HepG2 (cell line): ENCODE measurements at regions not wholly inside any gene's neighbourhood (a gene's known extent, or its start where the extent isn't known, plus 50 kb on each side); places are given as distances from the start of the nearest gene placed in this dataset.

Experiments
- CBFB ChIP-seq: sonication (generic); formaldehyde crosslinking; IDR thresholded peaks from 2 replicates; pipeline ENCODE4 v1.4.0; 2020; ENCODE audit warnings: missing genetic modification reagents
- CHD2 ChIP-seq: IDR thresholded peaks from 2 replicates; pipeline ENCODE4 v1.6.1; 2011; ENCODE audit warnings: low read depth, low read length, improper control_type of control experiment
- GPN1 ChIP-seq: sonication (generic); formaldehyde crosslinking; IDR thresholded peaks from 2 replicates; pipeline ENCODE4 v1.5.1; 2020; ENCODE audit warnings: missing genetic modification reagents, borderline replicate concordance
- HHEX ChIP-seq: IDR thresholded peaks from 2 replicates; pipeline ENCODE4 v1.6.1; 2016; ENCODE audit warnings: control low read depth
- KDM1A ChIP-seq: IDR thresholded peaks from 2 replicates; pipeline ENCODE4 v1.6.1; 2016; ENCODE audit warnings: missing compliant biosample characterization
- KMT2A ChIP-seq: sonication (generic); formaldehyde crosslinking; IDR thresholded peaks from 2 replicates; pipeline ENCODE4 v1.4.0; 2020; ENCODE audit warnings: missing genetic modification reagents
- NFIC ChIP-seq: IDR thresholded peaks from 2 replicates; pipeline ENCODE4 v1.6.1; 2012; ENCODE audit warnings: mild to moderate bottlenecking, low read length, inconsistent platforms
- PAX8 ChIP-seq: sonication (generic); formaldehyde crosslinking; IDR thresholded peaks from 2 replicates; pipeline ENCODE4 v1.8.0; 2022; ENCODE audit warnings: mild to moderate bottlenecking, missing genetic modification reagents, borderline replicate concordance
- SCMH1 ChIP-seq: sonication (generic); formaldehyde crosslinking; IDR thresholded peaks from 2 replicates; pipeline ENCODE4 v1.9.0; 2021; ENCODE audit warnings: missing genetic modification reagents, mild to moderate bottlenecking, borderline replicate concordance
- SP2 ChIP-seq: sonication (generic); formaldehyde crosslinking; IDR thresholded peaks from 2 replicates; pipeline ENCODE4 v1.5.1; 2020; ENCODE audit warnings: mild to moderate bottlenecking, missing genetic modification reagents
- THYN1 ChIP-seq: sonication (generic); formaldehyde crosslinking; IDR thresholded peaks from 2 replicates; pipeline ENCODE4 v1.8.1; 2023; ENCODE audit warnings: low read depth, mild to moderate bottlenecking, moderate library complexity, missing genetic modification reagents, borderline replicate concordance
- ZFP1 ChIP-seq: IDR thresholded peaks from 2 replicates; pipeline ENCODE4 v1.6.1; 2016
- ZNF260 ChIP-seq: sonication (generic); formaldehyde crosslinking; IDR thresholded peaks from 2 replicates; pipeline ENCODE4 v1.4.0; 2020; ENCODE audit warnings: missing genetic modification reagents, low read depth, mild to moderate bottlenecking, borderline replicate concordance
- ZNF3 ChIP-seq: IDR thresholded peaks from 2 replicates; pipeline ENCODE4 v1.7.0; 2017; ENCODE audit warnings: inconsistent platforms
- ZNF451 ChIP-seq: sonication (generic); formaldehyde crosslinking; IDR thresholded peaks from 2 replicates; pipeline ENCODE4 v1.5.0; 2020; ENCODE audit warnings: mild to moderate bottlenecking, missing genetic modification reagents
- ZNF501 ChIP-seq: sonication (generic); formaldehyde crosslinking; IDR thresholded peaks from 2 replicates; pipeline ENCODE4 v1.5.1; 2020; ENCODE audit warnings: mild to moderate bottlenecking, moderate library complexity, missing genetic modification reagents
- ZNF577 ChIP-seq: sonication (generic); formaldehyde crosslinking; IDR thresholded peaks from 2 replicates; pipeline ENCODE4 v1.4.0; 2020; ENCODE audit warnings: mild to moderate bottlenecking, low read depth, missing genetic modification reagents, borderline replicate concordance
- ZNF678 ChIP-seq: sonication (generic); formaldehyde crosslinking; IDR thresholded peaks from 2 replicates; pipeline ENCODE4 v1.4.0; 2020; ENCODE audit warnings: mild to moderate bottlenecking, missing genetic modification reagents
- ZNF710 ChIP-seq: sonication (generic); formaldehyde crosslinking; IDR thresholded peaks from 2 replicates; pipeline ENCODE4 v1.5.0; 2020; ENCODE audit warnings: mild to moderate bottlenecking, missing genetic modification reagents, borderline replicate concordance
- ZNF713 ChIP-seq: sonication (generic); formaldehyde crosslinking; IDR thresholded peaks from 2 replicates; pipeline ENCODE4 v1.4.0; 2020; ENCODE audit warnings: mild to moderate bottlenecking, missing genetic modification reagents
- ZNF792 ChIP-seq: IDR thresholded peaks from 2 replicates; pipeline ENCODE4 v1.6.1; 2016
- TF ChIP-seq, protein P1 (sequence below): sonication (generic); formaldehyde crosslinking; conservative IDR thresholded peaks from 2 replicates; pipeline ENCODE4 v1.4.0; 2020; ENCODE audit warnings: missing genetic modification reagents
- TF ChIP-seq, protein P2 (sequence below): sonication (generic); formaldehyde crosslinking; IDR thresholded peaks from 2 replicates; pipeline ENCODE4 v1.5.0; 2020; ENCODE audit warnings: missing genetic modification reagents
- TF ChIP-seq, protein P3 (sequence below): sonication (generic); formaldehyde crosslinking; IDR thresholded peaks from 2 replicates; pipeline ENCODE4 v1.4.0; 2020; ENCODE audit warnings: missing genetic modification reagents, borderline replicate concordance

GRCh38 chr2:12456293-12457106 is 260.2 kb upstream of the TRIB2 start (continued):
- TF ChIP-seq ZNF710 (CRISPR knock-in tag) (peak; percentile 78; the same call in 1 of the 2 replicates), ZNF260 (no peak), NFIC (peak; percentile 59; the same call in 1 of the 2 replicates), ZNF678 (CRISPR knock-in tag) (no peak), ZFP1 (CRISPR knock-in tag) (peak; percentile 90; the same call in 1 of the 2 replicates), ZNF713 (no peak), KMT2A (CRISPR knock-in tag) (peak; percentile 32; the same call in 1 of the 2 replicates), ZNF792 (peak; percentile 94), ZNF451 (CRISPR knock-in tag) (no peak), ZNF3 (CRISPR knock-in tag) (peak; percentile 74; the same call in 1 of the 2 replicates), KDM1A (CRISPR knock-in tag) (peak; percentile 41; the same call in 1 of the 2 replicates), PAX8 (CRISPR knock-in tag) (no peak), THYN1 (CRISPR knock-in tag) (no peak), SP2 (CRISPR knock-in tag) (no peak), CBFB (CRISPR knock-in tag) (0 out of 2 replicates have a peak, but pooled peaks have one; percentile 40), HHEX (CRISPR knock-in tag) (peak; percentile 45; the same call in 1 of the 2 replicates), ZNF577 (CRISPR knock-in tag) (no peak), CHD2 (no peak), GPN1 (CRISPR knock-in tag) (no peak), ZNF501 (CRISPR knock-in tag) (no peak), SCMH1 (CRISPR knock-in tag) (no peak)
- TF ChIP-seq, protein P1, sequence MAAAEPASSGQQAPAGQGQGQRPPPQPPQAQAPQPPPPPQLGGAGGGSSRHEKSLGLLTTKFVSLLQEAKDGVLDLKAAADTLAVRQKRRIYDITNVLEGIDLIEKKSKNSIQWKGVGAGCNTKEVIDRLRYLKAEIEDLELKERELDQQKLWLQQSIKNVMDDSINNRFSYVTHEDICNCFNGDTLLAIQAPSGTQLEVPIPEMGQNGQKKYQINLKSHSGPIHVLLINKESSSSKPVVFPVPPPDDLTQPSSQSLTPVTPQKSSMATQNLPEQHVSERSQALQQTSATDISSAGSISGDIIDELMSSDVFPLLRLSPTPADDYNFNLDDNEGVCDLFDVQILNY: no peak
- TF ChIP-seq, protein P2, sequence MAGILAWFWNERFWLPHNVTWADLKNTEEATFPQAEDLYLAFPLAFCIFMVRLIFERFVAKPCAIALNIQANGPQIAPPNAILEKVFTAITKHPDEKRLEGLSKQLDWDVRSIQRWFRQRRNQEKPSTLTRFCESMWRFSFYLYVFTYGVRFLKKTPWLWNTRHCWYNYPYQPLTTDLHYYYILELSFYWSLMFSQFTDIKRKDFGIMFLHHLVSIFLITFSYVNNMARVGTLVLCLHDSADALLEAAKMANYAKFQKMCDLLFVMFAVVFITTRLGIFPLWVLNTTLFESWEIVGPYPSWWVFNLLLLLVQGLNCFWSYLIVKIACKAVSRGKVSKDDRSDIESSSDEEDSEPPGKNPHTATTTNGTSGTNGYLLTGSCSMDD: no peak
- TF ChIP-seq, protein P3, sequence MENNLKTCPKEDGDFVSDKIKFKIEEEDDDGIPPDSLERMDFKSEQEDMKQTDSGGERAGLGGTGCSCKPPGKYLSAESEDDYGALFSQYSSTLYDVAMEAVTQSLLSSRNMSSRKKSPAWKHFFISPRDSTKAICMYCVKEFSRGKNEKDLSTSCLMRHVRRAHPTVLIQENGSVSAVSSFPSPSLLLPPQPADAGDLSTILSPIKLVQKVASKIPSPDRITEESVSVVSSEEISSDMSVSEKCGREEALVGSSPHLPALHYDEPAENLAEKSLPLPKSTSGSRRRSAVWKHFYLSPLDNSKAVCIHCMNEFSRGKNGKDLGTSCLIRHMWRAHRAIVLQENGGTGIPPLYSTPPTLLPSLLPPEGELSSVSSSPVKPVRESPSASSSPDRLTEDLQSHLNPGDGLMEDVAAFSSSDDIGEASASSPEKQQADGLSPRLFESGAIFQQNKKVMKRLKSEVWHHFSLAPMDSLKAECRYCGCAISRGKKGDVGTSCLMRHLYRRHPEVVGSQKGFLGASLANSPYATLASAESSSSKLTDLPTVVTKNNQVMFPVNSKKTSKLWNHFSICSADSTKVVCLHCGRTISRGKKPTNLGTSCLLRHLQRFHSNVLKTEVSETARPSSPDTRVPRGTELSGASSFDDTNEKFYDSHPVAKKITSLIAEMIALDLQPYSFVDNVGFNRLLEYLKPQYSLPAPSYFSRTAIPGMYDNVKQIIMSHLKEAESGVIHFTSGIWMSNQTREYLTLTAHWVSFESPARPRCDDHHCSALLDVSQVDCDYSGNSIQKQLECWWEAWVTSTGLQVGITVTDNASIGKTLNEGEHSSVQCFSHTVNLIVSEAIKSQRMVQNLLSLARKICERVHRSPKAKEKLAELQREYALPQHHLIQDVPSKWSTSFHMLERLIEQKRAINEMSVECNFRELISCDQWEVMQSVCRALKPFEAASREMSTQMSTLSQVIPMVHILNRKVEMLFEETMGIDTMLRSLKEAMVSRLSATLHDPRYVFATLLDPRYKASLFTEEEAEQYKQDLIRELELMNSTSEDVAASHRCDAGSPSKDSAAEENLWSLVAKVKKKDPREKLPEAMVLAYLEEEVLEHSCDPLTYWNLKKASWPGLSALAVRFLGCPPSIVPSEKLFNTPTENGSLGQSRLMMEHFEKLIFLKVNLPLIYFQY (CRISPR knock-in tag): peak; percentile 41; the same call in 1 of the 2 replicates
